ENCODE measurements at regions not wholly inside any gene's neighbourhood (a gene's known extent, or its start where the extent isn't known, plus 50 kb on each side); places are given as distances from the start of the nearest gene placed in this dataset.

- no peak for DNase-seq (ENCODE audit: low read depth)
Measured at GRCh38 chr12:113658006-113658655, 186.5 kb upstream of the LHX5 start.

DNA sequence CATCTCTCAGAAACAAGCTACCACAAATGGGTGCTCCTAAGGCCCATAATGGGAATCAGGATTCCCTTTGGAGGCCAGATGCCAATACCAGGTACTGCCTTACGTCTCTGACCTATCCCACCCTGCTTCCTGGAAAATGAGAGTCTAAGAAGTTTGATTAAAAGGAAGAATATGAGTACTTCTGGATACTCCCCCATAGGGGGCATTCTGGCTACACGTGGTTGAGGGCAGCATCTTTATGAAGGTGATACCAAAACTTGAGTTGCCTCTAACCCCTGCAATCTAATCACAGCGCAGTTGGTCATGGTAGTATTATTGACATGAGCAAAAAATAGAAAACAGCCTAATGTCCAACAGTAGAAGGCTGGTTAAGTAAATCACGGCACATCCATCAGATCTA lies 184.2 kb upstream of the LHX5 start:
- DNase-seq (ENCODE audit: low read depth), result no peak

DNA sequence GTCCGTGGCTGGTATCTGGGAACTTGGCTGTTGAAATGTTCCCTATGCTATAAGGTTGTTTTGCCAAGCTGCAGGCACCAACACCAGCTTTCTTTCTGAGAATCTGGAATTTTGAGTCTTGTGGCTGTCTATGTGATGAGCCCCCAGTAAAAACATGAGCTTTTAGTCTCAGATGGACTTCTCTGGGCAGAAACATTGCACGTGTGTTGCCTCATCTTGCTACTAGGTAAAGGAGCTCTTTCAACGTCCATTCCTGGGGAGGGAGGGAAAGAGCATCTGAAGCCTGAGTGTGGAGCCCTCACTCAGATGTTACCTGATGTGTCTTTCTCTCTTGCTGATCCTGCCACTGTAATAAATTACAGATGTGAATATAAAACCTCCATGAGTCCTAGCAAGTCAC lies 183.8 kb upstream of the LHX5 start:
- no peak for DNase-seq (ENCODE audit: low read depth)

DNA sequence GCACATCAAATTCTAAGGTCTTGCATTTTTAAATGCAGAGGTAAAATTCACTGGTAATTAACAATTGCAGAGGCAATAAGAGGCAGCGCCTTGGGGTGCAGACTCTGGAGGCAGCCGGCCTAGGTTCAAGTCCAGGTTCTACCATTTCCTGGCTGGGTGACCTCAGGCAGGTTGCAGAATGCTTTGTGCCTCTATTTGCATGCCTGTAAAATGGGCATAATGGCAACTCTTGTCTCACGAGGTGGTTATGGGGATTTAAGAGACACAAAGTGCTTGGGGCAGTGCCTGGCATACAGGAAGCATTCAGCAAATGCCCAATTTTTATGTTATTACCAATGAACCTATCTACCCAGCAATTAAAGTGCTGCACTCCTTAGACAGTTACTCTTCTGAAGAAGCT lies 180.0 kb upstream of the LHX5 start:
- no peak for DNase-seq (ENCODE audit: low read depth)

DNA sequence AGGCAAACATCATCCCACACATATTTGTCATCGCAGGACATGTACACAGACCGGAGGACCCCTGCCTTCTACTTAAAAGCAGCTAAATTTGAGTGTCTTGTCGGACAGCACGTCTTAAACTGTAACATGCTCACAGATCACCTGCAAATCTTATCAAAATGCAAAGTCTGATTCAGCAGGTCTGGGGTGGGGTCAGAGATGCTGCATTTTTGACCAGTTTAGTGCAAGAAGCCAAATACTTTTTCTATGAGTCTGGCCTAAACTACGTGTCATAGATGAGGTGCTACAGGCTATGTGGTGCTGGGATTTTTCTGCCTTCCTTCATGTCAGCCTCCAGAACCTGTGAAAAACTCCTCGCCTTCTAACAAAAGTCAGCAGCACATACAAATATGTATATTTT lies 178.8 kb upstream of the LHX5 start:
- no peak for DNase-seq (ENCODE audit: low read depth)

GRCh38 chr12:113649256-113649830 lies 177.7 kb upstream of the LHX5 start:
- DNase-seq (ENCODE audit: low read depth), result no peak

GRCh38 chr12:113647048-113647447 lies 175.4 kb upstream of the LHX5 start:
- no peak for DNase-seq (ENCODE audit: low read depth)

DNA sequence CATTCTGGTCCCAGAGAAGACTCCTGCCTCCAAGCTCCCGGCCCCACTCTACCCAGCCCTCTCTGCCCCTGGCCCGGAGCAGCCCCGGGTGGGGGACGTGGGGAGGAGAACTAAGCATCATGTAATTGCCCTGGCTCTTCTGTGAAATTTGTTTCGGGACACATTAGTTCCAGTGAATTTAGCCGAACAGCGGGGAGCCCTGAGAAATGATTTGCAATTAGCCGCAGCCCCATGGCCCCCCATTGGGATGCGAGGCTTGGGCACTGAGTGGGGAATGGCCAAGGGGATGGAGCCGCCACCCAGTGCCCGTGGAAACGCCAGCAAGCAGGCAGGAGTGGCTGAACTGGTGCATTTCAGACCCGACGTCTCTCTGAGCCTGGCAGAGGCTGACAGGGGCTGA lies 173.9 kb upstream of the LHX5 start:
- no peak for DNase-seq (ENCODE audit: low read depth)

GRCh38 chr12:113645183-113645582 lies 173.5 kb upstream of the LHX5 start:
- no peak for DNase-seq (ENCODE audit: low read depth)

GRCh38 chr12:113643177-113643974 lies 171.7 kb upstream of the LHX5 start:
- no peak for DNase-seq (ENCODE audit: low read depth)

DNA sequence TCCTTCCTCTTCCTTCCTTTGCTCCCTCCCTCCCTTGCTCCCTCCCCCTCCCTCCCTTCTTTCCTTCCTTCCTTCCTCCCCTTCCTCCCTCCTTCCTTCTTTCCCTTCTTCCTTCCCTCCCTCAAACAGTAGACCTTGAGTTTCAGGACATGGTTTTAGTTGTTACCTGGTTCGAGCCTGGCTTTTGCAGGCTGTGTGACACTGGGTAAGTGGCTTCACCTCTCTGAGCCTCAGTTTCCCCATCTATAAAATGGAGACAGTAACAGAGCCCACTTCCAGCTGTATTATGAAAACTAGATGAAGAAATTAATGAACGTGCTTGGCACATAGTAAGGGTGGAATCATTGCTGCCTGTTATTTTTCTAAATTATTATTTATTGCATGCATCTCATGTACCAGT lies 171.0 kb upstream of the LHX5 start:
- DNase-seq (ENCODE audit: low read depth), result no peak

GRCh38 chr12:113642216-113642615 lies 170.5 kb upstream of the LHX5 start:
- no peak for DNase-seq (ENCODE audit: low read depth)

- no peak for DNase-seq (ENCODE audit: low read depth)
Measured at GRCh38 chr12:113641426-113642030, 169.9 kb upstream of the LHX5 start.

DNA sequence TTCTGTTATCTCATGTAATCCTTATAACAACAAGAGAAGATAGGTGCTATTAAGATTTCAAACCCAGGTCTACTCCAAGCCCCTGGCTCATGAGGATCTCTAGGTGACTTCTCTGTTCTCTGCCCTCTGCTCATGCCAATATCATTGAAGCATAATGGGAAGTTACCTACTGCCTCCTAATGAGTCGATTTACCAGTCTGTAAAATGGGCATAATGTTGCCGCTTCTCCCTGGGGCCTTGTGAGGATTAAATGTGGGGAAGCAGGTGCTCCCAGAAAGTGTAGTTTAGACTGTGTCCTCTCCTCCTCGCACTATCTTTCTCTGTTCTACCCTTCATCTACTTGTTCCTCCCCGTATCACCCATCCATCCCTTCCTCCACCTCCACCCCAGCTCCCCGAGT lies 169.2 kb upstream of the LHX5 start:
- no peak for DNase-seq (ENCODE audit: low read depth)

GRCh38 chr12:113639474-113639873 lies 167.8 kb upstream of the LHX5 start:
- DNase-seq (ENCODE audit: low read depth), result no peak

DNA sequence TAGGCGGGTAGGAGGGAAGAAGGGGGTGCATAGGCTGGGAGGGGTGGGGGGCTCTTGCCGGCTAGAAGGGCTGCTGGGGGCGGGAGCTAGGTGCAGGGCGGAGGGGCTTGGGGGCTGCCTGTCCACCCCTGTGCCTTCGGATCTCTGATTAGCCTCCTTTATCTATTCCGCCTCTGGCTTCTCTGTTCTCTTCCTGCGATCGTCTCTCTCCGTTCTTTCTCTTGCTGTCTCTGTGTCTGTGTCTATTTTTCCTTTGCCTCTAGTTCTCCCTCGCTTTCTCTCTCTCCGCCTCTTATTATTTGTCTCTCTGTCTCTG lies 166.7 kb upstream of the LHX5 start:
- no peak for DNase-seq (ENCODE audit: low read depth)

DNA sequence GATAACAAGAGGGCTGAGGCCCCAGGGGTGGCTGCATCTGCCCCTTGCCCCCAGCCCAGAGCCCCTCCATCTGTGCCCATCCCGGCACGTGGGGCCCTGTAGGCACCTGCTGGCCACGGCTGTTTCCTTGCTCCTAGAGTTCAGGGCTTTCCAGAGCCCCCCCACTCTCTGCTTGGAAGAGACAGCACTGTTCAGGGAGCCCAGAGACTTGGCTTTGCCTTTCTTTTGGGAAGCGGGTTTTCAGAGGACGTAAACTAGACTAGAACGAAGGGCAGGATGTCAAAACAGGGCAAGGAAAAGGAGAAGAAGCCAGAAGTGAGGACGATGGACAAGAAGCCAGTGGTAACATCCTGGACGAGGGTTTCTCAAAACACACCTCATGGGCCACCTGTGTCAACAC lies 163.3 kb upstream of the LHX5 start:
- DNase-seq (ENCODE audit: low read depth), result no peak

GRCh38 chr12:113634474-113634873 lies 162.8 kb upstream of the LHX5 start:
- DNase-seq (ENCODE audit: low read depth), result no peak

DNA sequence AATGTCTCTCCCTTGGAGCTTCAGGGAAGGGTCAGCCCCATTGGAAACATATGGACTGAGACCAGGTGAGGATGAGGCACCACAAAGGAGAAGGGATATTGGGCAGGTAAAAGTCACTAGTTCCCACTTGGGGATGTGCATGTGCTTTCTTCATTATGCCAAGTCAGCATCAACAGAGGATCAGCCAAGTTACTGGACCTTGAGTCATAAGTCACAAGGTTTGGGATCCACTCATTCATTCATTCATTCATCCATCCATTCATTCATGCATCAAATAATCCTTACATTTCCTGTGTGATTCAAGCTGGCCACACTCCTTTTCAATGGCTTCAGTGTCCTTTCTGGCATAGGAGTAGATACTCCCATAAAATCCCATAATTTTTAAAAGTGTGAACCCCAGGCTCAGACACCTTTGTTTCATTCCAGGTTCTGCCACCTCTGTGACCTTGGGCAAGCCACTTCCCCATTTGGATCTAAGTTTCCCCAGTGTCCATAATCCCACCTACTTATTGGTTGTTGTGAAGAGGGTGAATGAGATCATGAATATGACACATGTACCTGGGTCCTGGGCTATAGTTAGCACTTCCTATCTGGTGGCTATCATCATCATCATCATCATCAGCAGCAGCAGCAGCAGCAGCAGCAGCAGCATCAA lies 162.1 kb upstream of the LHX5 start:
- no peak for DNase-seq (ENCODE audit: low read depth)

GRCh38 chr12:113630625-113631024 lies 159.0 kb upstream of the LHX5 start:
- DNase-seq (ENCODE audit: low read depth), result no peak

DNA sequence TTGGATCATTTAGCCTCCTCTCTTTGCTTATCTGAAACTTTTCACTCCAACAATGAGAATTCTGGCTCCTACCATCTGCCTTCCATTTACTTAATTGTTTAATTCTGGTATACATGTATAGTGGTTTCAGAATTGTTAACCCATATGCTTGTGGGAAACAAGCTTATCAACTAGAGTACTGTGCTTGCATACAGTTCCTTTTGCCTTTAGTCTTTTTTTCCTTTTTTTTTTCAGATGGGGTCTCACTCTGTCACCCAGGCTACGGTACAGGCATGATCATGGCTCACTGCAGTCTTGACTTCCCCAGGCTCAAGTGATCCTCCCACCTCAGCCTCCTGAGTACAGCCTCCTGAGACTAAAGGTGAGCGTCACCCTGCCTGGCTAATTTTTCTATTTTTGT lies 153.8 kb upstream of the LHX5 start:
- no peak for DNase-seq (ENCODE audit: low read depth)

GRCh38 chr12:113622410-113622809 lies 150.7 kb upstream of the LHX5 start:
- no peak for DNase-seq (ENCODE audit: low read depth)
